ENCODE measurements at regions not wholly inside any gene's neighbourhood (a gene's known extent, or its start where the extent isn't known, plus 50 kb on each side); places are given as distances from the start of the nearest gene placed in this dataset.

DNA sequence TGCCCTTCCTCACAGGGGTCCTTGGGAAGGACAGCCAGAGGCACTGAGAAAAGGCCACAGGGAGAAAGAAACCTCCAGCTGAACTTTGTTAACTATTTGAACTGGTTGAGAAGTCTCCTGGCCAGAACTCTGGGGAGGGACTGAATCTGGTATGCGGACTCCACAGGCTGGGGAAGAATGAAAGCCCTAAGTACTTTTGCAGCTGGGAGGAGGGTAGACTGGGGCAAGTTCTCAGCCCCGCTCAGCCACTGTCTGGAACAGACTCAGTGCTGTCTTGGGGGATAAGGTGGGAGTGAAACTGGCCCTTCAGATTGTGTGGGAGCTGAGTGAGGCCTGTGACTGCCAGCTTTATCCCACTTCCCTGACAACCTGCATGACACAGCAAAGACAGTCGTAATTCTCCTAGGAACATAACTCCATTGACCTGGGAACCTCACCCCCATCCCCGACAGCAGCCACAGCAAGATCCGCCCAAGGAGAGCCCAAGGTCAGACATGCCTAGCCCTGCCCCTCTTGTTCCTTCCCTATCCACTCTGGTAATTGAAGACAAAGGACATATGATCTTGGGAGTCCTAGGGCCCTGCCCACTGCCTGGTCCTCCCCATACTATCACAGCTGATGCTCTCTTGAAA is 475.1 kb upstream of the CNTN5 start:
- no peak for TF ChIP-seq POLR2A (IDR thresholded peaks at IDR 0.05; ENCODE audit: low read depth, low read length)
- no peak for TF ChIP-seq TAF1 (IDR thresholded peaks at IDR 0.05; ENCODE audit: low read depth, low read length)
- TF ChIP-seq POLR2AphosphoS5 (IDR thresholded peaks at IDR 0.05; ENCODE audit: low read depth, low read length) = no peak

Measured in GM12891 (cell line).